ENCODE measurements at regions not wholly inside any gene's neighbourhood (a gene's known extent, or its start where the extent isn't known, plus 50 kb on each side); places are given as distances from the start of the nearest gene placed in this dataset.
A peak's percentile ranks its signal among the peaks of the same experiment; 100 is the strongest.

DNA sequence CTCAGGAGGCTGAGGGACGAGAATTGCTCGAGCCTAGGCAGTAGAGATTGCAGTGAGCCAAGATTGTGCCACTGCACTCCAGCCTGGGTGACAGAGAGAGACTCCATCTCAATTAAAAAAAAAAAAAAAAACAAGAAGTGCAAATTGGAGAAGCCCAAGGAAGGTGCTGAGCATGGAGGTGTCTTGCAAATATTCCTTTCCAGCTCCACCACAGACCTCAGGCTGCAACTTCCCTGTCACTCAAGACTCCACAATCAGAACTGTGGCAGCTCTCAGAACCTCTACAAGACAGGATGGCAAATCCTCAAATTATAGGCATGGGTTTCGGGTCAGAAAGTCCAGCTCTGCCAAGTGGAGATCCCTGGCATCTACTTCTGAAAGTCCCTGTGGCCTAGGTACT lies 104.4 kb upstream of the TIAM1 start:
- TF ChIP-seq, protein P1, sequence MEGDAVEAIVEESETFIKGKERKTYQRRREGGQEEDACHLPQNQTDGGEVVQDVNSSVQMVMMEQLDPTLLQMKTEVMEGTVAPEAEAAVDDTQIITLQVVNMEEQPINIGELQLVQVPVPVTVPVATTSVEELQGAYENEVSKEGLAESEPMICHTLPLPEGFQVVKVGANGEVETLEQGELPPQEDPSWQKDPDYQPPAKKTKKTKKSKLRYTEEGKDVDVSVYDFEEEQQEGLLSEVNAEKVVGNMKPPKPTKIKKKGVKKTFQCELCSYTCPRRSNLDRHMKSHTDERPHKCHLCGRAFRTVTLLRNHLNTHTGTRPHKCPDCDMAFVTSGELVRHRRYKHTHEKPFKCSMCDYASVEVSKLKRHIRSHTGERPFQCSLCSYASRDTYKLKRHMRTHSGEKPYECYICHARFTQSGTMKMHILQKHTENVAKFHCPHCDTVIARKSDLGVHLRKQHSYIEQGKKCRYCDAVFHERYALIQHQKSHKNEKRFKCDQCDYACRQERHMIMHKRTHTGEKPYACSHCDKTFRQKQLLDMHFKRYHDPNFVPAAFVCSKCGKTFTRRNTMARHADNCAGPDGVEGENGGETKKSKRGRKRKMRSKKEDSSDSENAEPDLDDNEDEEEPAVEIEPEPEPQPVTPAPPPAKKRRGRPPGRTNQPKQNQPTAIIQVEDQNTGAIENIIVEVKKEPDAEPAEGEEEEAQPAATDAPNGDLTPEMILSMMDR (IDR thresholded peaks at IDR 0.05; ENCODE audit: low read depth, low read length), result no peak
- DNase-seq (ENCODE audit: low read depth in 2 of 2), result no peak
- H3K4me3 ChIP-seq (replicated peaks in 1 of 2; ENCODE audit: low read depth in 2 of 2, low read length in 2 of 2), result no peak overlapping the region

DNA sequence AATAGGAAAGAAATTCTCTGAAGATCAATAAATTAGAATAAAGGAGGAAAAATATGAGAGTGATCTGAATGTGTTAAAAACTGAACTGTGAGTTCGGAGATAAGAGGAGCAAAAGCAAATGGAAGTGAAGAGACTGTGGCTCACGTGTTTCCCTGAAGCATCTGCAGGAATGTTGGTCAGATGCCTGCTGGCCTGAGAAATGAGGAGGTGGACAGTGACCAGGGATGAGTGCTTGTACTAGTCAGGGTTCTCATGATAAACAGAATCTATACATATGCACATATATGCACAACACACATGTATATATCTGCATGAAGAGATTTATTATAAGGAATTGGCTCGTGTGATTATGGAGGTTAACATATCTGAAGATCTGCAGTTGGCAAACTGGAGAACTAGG lies 103.4 kb upstream of the TIAM1 start:
- TF ChIP-seq, protein P1 (IDR thresholded peaks at IDR 0.05; ENCODE audit: low read depth, low read length), result no peak
- DNase-seq (ENCODE audit: low read depth in 2 of 2), result peak; percentile 39 to 41
- no peak overlapping the region for H3K4me3 ChIP-seq (replicated peaks in 1 of 2; ENCODE audit: low read depth in 2 of 2, low read length in 2 of 2)

DNA sequence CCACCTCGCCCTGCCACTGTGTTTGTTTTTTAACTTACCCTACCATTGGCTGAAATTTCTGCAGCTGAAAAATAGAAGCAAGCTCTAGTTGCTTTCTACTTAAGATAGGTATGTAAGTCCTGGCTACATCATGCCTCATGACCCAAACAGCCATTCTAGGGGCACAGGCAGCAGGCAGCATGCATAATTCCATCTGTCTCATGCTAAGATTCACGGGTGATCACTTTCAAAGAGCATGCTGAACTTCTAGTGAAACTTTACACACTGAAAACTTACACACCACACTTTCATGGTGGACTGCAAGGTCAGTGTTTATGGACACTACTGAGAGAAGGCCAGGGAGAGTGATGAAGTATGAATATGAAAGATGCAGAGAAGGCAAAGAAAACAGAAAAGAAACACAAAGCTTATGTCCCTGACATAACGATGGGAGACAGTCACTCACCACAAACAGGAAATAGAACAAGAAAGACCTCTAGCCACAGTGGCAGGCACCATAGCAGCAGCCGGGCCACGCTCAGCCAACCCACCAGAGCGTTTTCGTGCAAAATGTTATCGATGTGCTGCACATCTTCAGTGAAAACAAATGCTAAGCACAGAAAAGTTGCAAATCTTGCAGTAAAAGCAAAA lies 102.3 kb upstream of the TIAM1 start:
- TF ChIP-seq, protein P1 (IDR thresholded peaks at IDR 0.05; ENCODE audit: low read depth, low read length), result no peak
- H3K4me3 ChIP-seq (replicated peaks in 1 of 2; ENCODE audit: low read depth in 2 of 2, low read length in 2 of 2), result no peak overlapping the region
- no peak for DNase-seq (ENCODE audit: low read depth in 2 of 2)

DNA sequence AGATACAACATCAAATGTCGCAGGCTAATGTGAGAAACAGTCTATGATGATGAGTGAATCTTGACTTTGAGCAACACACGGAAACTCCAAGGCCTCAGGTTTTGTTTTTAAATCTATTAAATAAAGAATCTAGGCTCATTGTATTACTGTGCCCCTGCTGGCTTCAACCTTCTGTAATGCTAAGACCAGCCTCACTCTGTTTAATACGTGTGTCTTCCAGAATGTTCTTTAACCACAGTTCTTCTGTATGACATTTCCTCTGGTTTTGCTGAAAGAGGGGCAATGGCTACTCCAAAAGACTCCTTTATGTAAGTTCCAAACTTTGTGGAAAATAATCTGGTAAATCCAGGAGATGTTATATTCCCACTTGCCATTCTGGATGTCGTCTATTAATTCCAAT lies 101.1 kb upstream of the TIAM1 start:
- H3K4me3 ChIP-seq (replicated peaks in 1 of 2; ENCODE audit: low read depth in 2 of 2, low read length in 2 of 2), result no peak overlapping the region
- TF ChIP-seq, protein P1 (IDR thresholded peaks at IDR 0.05; ENCODE audit: low read depth, low read length), result no peak
- DNase-seq (ENCODE audit: low read depth in 2 of 2), result no peak

DNA sequence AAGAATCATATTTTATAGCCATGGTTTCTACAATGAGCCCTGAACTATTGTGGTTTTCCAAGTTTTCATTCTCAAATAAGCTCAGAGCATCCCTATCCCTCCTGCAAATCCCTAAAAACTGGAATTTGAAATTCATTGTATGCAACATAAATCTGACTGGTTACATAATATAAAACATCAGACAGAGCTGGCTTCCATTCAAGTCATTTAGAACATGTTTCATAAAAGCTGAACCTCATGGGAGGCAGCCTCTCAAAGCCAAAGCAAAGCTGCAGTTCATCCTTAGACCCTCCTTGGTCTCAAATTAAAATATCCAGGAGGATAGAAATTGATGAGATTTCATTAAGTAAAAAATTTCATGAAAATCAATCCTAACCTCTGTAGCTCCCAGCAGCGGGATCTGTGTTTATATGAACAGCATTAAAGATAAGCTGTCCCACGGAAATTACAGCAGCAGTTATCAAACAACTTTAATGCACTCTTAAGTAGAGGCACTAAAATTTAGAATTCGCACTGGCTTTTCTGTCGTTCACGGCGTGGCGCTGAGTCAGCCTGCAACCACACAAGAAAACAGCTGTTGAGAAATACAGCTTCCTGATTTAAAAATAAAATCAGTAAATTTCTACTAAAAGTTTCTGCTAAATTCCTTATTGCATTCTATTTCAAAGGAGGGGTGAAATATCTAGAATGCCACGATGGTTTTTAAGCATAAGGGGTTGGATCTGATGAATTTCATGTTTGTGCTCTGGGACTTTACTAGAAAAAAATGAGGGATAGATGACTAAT lies 99.9 kb upstream of the TIAM1 start:
- H3K4me3 ChIP-seq (replicated peaks in 1 of 2; ENCODE audit: low read depth in 2 of 2, low read length in 2 of 2), result no peak overlapping the region
- TF ChIP-seq, protein P1 (IDR thresholded peaks at IDR 0.05; ENCODE audit: low read depth, low read length), result no peak
- DNase-seq (ENCODE audit: low read depth in 2 of 2), result peak; percentile 42

DNA sequence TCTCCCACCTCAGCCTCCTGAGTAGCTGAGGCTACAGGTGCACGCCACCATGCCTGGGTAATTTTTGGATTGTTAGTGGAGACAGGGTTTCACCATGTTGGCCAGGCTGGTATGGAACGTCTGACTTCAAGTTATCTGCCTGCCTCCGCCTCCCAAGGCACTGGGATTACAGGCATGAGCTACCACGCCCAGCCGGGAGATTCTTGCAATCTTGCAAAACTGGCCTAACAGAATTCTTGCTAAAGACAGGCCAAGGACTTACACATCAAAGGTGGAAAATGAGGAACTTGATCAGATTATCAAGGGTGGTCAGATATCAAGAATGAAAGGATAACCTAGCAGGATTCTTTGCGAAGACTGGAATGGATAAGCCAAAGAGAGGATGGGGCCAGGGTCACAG lies 98.3 kb upstream of the TIAM1 start:
- no peak overlapping the region for H3K4me3 ChIP-seq (replicated peaks in 1 of 2; ENCODE audit: low read depth in 2 of 2, low read length in 2 of 2)
- TF ChIP-seq, protein P1 (IDR thresholded peaks at IDR 0.05; ENCODE audit: low read depth, low read length), result no peak
- DNase-seq (ENCODE audit: low read depth in 2 of 2), result no peak
